IPS DF 4.7 (cell line): ENCODE measurements at regions not wholly inside any gene's neighbourhood (a gene's known extent, or its start where the extent isn't known, plus 50 kb on each side); places are given as distances from the start of the nearest gene placed in this dataset.
"Not testable (repeated sequence)": the region's sequence is repeated elsewhere in the genome, so short reads cannot be mapped to it uniquely, and the experiment has no call there.

Experiments used
- DNase-seq: peaks from one replicate; pipeline ENCODE4 v3.0.0-alpha.2; 2013; ENCODE audit warnings: low spot score; ENCODE audit errors: extremely low read depth

GRCh38 chr18:1805521-1805920 is 765.8 kb downstream of the METTL4 start:
- DNase-seq = no peak

DNA sequence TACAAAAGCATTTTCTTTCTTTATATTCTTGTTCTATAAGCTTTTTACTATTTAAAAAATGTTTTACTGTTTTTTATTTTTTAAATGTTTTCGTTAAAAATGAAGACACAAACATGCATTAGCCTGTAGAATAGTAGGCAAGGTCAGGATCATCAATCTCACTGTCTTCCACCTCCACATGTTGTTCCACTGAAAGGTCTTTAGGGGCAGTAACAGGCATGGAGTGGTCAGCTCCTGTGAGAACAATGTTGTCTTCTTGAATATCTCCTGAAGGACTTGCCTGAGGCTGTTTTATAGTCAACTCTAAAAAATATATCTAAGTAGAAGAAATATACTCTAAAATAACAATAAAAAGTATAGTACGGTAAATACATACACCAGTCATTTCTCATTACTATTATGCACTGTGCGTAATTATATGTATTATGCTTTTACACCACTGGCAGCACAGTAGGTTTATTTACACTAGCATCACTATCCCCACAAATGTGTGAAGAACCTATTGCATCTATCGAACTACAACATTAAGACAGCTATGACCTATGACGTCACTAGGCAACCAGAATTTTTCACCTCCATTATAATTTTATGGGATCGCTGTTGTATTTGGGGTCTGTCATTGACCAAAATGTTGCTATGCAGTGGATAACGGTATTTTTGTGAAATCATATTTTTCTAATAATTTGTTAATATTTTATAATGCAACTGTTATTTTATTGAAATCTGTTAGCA is 764.3 kb downstream of the METTL4 start:
- DNase-seq = no peak

DNA sequence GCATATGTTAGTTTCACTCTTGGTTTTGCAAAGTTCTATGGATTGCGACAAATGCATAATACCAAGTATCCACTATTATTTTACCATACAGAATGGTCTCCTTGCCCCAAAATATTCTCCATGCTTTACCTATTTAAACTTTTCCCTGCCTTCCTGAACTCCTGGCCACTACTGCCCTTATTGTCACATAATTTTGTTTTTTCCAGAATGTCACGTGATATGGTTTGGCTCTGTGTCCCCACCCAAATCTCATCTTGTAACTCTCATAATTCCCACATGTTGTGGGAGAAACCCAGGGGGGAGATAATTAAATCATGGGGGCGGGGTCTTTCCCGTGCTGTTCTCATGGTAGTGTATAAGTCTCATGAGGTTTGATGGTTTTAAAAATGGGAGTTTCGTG is 760.0 kb downstream of the METTL4 start:
- DNase-seq = no peak

GRCh38 chr18:1825296-1825695 is 746.0 kb downstream of the METTL4 start:
- DNase-seq = no peak

DNA sequence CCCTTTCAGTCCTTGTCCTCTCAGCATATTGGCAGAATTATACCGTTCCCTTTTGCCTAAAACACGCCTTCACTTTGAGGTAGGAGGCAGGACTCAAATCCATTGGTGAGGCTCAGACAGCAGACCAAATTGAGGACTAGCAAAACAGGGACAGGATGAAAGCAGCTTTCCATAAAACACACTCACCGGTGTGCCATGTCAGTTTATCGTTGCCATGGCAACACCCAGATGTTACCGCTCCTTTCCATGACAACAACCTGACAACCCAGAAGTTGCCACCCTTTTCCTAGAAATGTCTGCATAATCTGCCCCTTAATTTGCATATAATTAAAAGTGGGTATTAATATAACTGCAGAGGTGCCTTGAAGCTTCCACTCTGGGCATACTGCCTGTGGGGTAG is 730.4 kb downstream of the METTL4 start:
- no peak for DNase-seq

DNA sequence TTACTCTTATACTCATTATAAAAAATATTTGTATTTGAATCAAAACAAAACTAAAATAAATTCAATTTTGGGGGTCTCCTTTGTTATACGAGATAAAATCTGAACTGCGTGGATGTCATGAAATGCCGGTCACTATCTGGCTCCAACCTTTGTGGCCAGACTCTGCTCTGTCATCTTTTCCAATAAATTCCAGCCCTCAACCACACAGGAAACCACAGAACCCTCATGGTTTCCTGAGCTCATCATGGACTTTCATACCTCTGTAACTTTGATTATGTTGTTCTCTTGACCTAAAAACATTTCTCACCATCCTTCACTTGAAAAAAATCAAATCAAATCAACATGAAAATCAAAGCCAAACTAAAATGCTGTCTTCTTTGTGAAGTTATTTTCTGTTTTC is 724.7 kb downstream of the METTL4 start:
- DNase-seq = no peak

GRCh38 chr18:1848716-1849115 is 722.6 kb downstream of the METTL4 start:
- DNase-seq = no peak

DNA sequence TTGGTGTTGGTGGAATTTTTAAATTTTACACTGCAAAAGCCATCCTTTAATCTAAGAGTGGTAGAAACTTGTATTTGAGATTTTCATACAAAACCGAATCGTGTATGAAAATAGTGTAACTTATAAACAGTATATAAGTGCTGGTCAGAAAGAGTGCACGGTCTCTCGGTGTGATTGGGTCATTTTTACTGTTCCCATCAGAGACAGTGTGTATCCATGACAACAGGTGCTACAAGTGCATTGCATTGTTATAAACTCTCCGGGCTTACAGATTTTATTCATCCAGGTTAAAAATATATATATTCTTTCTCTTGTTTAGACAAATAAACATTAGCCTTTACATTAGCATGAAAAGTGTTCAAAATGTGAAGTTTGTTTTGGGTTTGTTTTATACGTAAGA is 721.9 kb downstream of the METTL4 start:
- DNase-seq = no peak

- not testable (repeated sequence) for DNase-seq
Observed at GRCh38 chr18:1857281-1857680, 714.0 kb downstream of the METTL4 start.

GRCh38 chr18:1861473-1861872 is 709.8 kb downstream of the METTL4 start:
- DNase-seq = no peak

DNA sequence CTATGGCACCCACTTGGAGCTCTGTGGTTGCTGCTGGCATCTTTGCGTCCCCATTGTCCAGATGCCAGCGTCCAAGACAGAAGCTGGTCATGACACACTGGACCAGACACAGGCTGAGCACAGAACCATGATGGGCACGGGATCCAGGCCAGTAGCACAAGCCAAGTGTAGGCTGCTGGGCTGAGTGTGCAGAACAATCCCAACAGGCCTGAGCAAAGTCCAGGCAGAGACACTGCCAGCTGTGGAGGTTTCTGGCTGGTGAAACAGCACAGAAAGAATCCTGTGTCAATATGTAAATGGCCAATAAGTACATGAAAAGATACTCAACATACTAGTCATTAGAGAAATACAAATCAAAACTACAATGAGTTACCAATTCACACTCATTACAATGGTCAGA is 705.4 kb downstream of the METTL4 start:
- DNase-seq = no peak

DNA sequence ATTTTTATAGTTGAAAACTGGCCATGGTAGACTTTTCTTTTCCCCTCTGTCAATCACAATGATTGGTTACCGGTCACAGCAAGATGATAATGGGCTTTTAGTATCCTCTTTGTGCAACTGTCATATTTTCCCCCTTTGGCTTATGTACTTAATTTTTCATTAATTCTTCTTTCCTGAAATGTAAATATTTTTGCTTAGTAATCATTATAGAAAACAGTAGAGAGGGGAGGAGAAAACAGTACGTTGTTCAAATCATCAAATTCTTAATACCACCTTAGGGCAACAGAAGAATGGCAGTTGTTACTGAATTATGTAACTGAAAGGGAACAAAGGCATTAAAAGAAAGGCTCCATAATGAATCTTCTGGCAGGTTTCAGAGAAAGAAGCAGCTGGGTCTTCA is 699.0 kb downstream of the METTL4 start:
- DNase-seq = no peak

DNA sequence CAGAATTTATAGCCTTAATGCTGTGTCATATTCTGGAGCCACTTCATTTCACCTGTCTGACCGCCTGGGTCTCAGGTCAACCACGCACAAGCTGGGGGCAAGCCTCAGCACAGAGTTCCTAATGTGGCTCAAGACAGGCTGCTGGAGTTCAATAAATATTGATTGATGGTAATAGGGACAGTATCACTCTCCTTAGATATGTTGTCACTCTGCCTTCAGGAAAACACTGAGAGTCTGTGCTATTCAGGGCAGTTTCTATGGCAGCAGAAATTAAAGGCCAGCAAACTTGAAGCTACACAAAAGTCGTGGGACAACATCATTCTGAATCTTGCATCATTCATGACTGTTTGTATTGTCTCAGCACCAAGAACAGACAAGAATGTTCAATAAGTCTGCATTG is 696.1 kb downstream of the METTL4 start:
- DNase-seq = no peak

DNA sequence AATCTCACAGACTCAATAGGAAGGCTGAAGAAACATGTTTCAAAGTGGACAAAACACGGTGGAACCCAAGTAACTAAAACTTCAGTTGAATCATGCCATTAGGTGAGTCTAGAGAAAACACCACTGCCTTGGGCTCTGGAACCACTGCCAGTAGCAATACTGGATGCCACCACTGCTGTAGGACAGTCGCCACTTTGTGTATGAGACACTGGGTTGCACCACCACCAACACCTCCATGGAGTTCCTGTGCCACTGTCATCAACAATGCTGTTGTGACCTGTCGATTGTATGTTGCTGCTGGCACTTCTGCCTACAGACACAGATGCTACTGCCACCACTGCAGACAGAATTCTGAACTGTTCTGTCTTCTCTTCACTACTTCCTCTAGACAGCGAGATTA is 686.7 kb downstream of the METTL4 start:
- DNase-seq = no peak

DNA sequence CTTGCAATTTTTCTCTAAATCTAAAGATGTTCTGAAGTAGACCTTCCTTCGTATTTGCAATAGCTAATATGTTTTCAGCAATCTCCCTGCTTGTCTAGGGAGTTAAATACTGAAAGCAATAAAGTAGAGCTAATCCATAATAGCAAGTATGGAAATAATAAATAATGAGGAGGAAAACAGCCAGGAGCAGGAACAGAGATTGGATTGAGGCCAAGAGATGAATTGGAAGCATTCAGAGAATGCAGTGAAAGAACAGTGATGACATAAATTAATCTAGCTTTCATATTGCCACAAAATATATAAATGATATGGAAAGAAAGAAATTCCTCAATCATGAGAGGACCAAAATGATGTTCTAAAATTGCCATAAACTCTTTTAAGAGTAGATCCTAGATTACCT is 679.7 kb downstream of the METTL4 start:
- no peak for DNase-seq

DNA sequence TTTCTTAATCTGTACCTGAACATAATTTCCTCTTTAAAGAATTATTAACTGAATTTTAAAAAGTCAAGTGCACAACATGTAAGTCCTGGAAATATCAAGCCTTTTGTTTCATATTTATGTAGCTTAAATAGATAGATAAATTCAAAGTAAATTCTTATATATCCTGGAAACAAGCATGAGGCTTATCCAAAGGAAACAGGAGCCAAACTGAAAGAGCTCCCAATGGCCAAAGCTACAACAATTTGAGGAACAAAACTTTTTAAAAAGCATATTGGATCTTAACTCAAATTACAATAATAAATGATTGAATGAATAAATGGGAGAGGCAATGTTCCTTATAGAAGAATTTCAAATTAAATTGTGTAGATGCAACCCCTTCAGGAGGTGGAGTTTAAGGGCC is 679.1 kb downstream of the METTL4 start:
- no peak for DNase-seq

DNA sequence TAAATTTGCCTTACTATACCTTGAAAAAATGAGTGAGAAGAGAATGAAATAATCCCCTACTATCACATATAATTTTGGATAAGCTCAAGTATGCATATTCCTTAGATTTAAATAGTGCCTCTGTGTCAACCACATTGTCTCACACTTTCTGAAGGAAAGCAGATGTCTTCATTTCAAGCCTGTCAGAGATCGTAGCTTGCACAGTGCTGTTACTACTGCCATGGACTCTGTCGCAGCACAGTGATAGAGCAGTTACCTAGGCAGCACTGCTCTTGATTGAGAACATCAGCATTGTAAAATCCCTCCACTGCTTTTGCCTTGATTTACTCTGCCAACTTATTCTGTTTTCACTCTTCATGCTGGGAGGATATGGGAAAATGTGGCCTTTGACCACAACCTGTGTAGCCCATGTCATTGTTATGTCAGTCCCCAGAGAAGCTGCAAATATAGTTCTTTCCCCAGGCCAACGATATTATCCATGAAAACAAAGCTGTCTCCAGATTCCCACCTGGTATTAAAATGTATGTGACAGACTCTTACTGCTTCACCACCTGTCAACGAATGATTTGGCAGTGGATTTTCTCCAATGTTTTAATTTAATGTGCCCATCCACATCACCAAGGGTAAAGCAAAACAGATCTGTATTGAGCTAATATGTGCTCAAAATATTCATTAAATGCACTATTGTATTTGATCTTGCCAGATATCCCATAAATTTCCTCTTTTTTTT is 675.7 kb downstream of the METTL4 start:
- DNase-seq = no peak

DNA sequence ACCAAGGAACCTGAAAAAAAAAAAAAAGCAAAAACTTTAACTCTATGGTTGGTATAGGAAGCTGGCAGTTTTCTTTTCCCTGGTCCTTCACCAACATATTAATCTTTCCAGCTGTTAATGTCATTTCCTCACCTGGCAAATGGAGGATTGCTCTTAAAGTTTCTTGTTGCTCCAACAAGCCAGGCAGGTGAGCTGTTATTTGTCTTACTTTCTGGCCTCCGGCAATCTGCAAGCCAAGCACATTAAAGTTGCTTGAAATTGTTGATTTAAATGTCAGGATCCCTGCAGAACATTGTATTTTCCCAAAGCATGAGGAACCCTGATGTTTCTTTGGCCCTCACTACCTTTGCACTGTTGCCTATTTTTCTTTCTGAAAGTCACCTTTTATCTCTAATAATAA is 664.9 kb downstream of the METTL4 start:
- DNase-seq = no peak

DNA sequence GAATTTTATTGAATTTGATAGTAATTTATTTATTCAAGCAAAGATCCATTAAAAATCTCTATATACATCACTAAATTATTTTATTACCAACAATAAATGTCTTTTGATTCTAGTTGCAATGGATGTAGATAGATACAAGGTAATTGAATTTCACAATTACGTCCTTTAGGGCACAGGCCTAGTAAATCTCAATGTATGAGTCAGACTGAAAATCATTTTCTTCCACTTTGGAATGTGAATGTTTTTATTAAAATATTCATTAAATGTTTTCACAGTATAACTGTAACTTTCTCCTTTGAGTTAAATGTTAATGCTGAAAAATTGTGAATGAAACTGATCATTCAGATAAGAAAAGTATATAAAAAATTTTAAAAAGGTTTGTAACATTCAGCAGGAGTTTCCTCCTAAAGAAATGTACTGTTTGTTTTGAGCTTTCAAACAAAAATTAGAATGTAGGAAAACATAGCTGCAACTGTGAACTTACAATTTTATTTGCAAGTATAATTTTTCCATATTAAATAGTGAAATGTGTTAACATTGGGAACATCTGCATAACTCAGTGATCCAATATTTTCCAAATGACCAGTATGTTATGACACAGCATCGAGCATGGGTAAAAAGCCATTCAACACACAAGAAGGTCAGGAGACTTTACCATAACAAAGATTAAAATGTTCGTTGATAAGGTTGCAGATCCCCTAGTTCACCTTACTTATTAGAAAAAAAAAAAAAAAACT is 663.7 kb downstream of the METTL4 start:
- DNase-seq = no peak

DNA sequence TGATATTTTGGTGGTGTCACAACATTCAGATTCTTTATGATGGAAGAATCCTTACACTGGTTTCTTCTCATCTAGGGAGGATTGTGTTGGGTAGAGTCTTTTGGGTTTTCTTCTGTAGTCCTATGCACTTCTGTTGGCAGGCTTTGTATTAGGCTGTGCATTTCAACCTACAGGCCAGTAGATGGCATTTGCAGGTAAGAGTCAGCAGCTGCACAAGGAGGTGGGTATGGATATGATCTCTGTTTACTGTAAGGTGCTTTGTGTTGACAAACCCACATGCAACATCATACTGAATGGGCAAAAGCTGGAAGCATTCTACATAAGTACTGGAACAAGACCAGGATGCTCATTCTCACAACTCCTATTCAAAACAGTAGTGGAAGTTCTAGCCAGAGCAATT is 656.8 kb downstream of the METTL4 start:
- peak; percentile 28 for DNase-seq

GRCh38 chr18:1916869-1917523 is 654.3 kb downstream of the METTL4 start:
- DNase-seq = no peak

GRCh38 chr18:1917569-1917968 is 653.7 kb downstream of the METTL4 start:
- no peak for DNase-seq
